GM23338 (cell line): ENCODE measurements at regions not wholly inside any gene's neighbourhood (a gene's known extent, or its start where the extent isn't known, plus 50 kb on each side); places are given as distances from the start of the nearest gene placed in this dataset.

ENCODE experiments used
- ATAC-seq: fragments of 200-7000 bp; cut with Tn5 transposase; 3 replicates; pipeline ENCODE4 v1.9.1; 2020
- DNase-seq: peaks from one replicate; pipeline ENCODE4 v3.0.0-alpha.2; 2015; ENCODE audit warnings: low spot score
- H2AFZ ChIP-seq: fragments of 200-600 bp; sonication (generic); 2 replicates; pipeline ENCODE4 v1.8.0; 2016; ENCODE audit warnings: antibody characterized with exemption, mild to moderate bottlenecking, moderate library complexity
- H3F3A ChIP-seq: fragments of 200-600 bp; sonication (generic); replicated peaks from 2 replicates; pipeline ENCODE4 v1.8.0; 2017; ENCODE audit warnings: antibody characterized with exemption, mixed run types, low read depth
- H3K27ac ChIP-seq: fragments of 200-600 bp; sonication (generic); 2 replicates; pipeline ENCODE4 v1.6.1; 2016; ENCODE audit warnings: low read depth
- H3K27me3 ChIP-seq: fragments of 200-600 bp; sonication (generic); 2 replicates; pipeline ENCODE4 v1.8.0; 2016; ENCODE audit warnings: mild to moderate bottlenecking, mixed run types, moderate library complexity; ENCODE audit not compliant: insufficient read depth
- H3K36me3 ChIP-seq: fragments of 200-600 bp; sonication (generic); 2 replicates; pipeline ENCODE4 v1.8.0; 2016; ENCODE audit warnings: mild to moderate bottlenecking; ENCODE audit not compliant: insufficient read depth
- H3K4me1 ChIP-seq: fragments of 200-600 bp; sonication (generic); 2 replicates; pipeline ENCODE4 v1.8.0; 2016; ENCODE audit warnings: mild to moderate bottlenecking, moderate library complexity; ENCODE audit not compliant: insufficient read depth
- H3K4me2 ChIP-seq: fragments of 200-600 bp; sonication (generic); 2 replicates; pipeline ENCODE4 v1.7.1; 2017; ENCODE audit warnings: mixed run types
- H3K4me3 ChIP-seq: fragments of 200-600 bp; sonication (generic); 2 replicates; pipeline ENCODE4 v1.6.1; 2016; ENCODE audit warnings: mixed run types
- H3K79me2 ChIP-seq: fragments of 200-600 bp; sonication (generic); replicated peaks from 2 replicates; pipeline ENCODE4 v1.8.0; 2017; ENCODE audit warnings: mild to moderate bottlenecking; ENCODE audit not compliant: insufficient read depth
- H3K9me2 ChIP-seq: fragments of 200-600 bp; sonication (generic); 2 replicates; pipeline ENCODE4 v1.8.0; 2017; ENCODE audit not compliant: insufficient read depth
- H4K20me1 ChIP-seq: fragments of 200-600 bp; sonication (generic); replicated peaks from 2 replicates; pipeline ENCODE4 v1.8.0; 2017; ENCODE audit warnings: mild to moderate bottlenecking; ENCODE audit not compliant: insufficient read depth
- H3K27ac Mint-ChIP-seq: 2 replicates; pipeline ENCODE4 v1.8.0; 2020; ENCODE audit warnings: inconsistent platforms, mild to moderate bottlenecking, moderate library complexity, mixed read lengths
- H3K27me3 Mint-ChIP-seq: 3 replicates; pipeline ENCODE4 v1.8.0; 2022; ENCODE audit warnings: low read depth, mild to moderate bottlenecking, moderate library complexity, mixed read lengths, inconsistent platforms; ENCODE audit not compliant: insufficient read depth, poor library complexity
- H3K36me3 Mint-ChIP-seq: 3 replicates; pipeline ENCODE4 v1.8.0; 2021; ENCODE audit warnings: low read depth, mild to moderate bottlenecking, inconsistent platforms, moderate library complexity, mixed read lengths
- H3K4me1 Mint-ChIP-seq: 3 replicates; pipeline ENCODE4 v1.8.0; 2020; ENCODE audit warnings: mild to moderate bottlenecking, inconsistent platforms, mixed read lengths
- H3K4me3 Mint-ChIP-seq: 3 replicates; pipeline ENCODE4 v1.8.0; 2021; ENCODE audit warnings: moderate library complexity, mild to moderate bottlenecking, inconsistent platforms, mixed read lengths
- H3K9me3 Mint-ChIP-seq: 3 replicates; pipeline ENCODE4 v1.8.0; 2020; ENCODE audit warnings: moderate library complexity, mild to moderate bottlenecking, inconsistent platforms, mixed read lengths
- ETS1 ChIP-seq: IDR thresholded peaks from 2 replicates; pipeline ENCODE4 v1.6.1; 2016; ENCODE audit warnings: antibody characterized with exemption
- EZH2phosphoT487 ChIP-seq: fragments of 200-600 bp; sonication (generic); IDR thresholded peaks from one replicate; pipeline ENCODE4 v1.8.1; 2018; ENCODE audit warnings: antibody characterized with exemption; ENCODE audit not compliant: unreplicated experiment
- JUNB ChIP-seq: IDR thresholded peaks from one replicate; pipeline ENCODE4 v1.6.1; 2016; ENCODE audit warnings: antibody characterized with exemption; ENCODE audit not compliant: unreplicated experiment
- NANOG ChIP-seq: IDR thresholded peaks from 2 replicates; pipeline ENCODE4 v1.6.1; 2016; ENCODE audit warnings: antibody characterized with exemption, borderline replicate concordance
- POLR2AphosphoS5 ChIP-seq: IDR thresholded peaks from 2 replicates; pipeline ENCODE4 v1.6.1; 2016; ENCODE audit warnings: antibody characterized with exemption, low read depth
- REST ChIP-seq: IDR thresholded peaks from one replicate; pipeline ENCODE4 v1.6.1; 2018; ENCODE audit warnings: antibody characterized with exemption; ENCODE audit not compliant: unreplicated experiment
- STAT1 ChIP-seq: IDR thresholded peaks from one replicate; pipeline ENCODE4 v1.6.1; 2016; ENCODE audit warnings: antibody characterized with exemption; ENCODE audit not compliant: unreplicated experiment
- ZNF114 ChIP-seq: fragments of 250-450 bp; sonication (Bioruptor Pico); IDR thresholded peaks from 2 replicates; pipeline ENCODE4 v1.5.0; 2020; ENCODE audit warnings: mild to moderate bottlenecking, moderate library complexity
- ZNF331 ChIP-seq: fragments of 250-450 bp; sonication (Bioruptor Pico); IDR thresholded peaks from 2 replicates; pipeline ENCODE4 v1.5.0; 2020; ENCODE audit warnings: low read depth, mild to moderate bottlenecking, moderate library complexity
- ZNF462 ChIP-seq: fragments of 250-450 bp; sonication (Bioruptor Pico); IDR thresholded peaks from 2 replicates; pipeline ENCODE4 v1.5.0; 2020; ENCODE audit warnings: mild to moderate bottlenecking, moderate library complexity

- Histone ChIP-seq H3K36me3 (no peaks in the 10 kb centered on the region), H3K9me2 (no peaks in the 10 kb centered on the region), H3K4me2 (no peak overlapping the region), H2AFZ (no peak overlapping the region), H3K4me3 (no peak overlapping the region), H3K79me2 (no peaks in the 10 kb centered on the region), H3K27me3 (no peaks in the 10 kb centered on the region), H3K27ac (no peak overlapping the region), H3F3A (no peaks in the 10 kb centered on the region), H4K20me1 (no peaks in the 10 kb centered on the region), H3K4me1 (peaks cover 5% of the 10 kb centered on the region; the same call in 1 of the 2 replicates)
- no peak for TF ChIP-seq NANOG
- TF ChIP-seq ETS1, result no peak
- no peak for TF ChIP-seq ZNF114 (CRISPR knock-in tag)
- no peak for TF ChIP-seq REST
- no peak for TF ChIP-seq POLR2AphosphoS5
- TF ChIP-seq ZNF331 (CRISPR knock-in tag), result no peak
- ATAC-seq (no peak), DNase-seq (no peak)
- Mint-ChIP-seq H3K4me1 (peaks cover 6% of the 10 kb centered on the region; the same call in 2 of the 3 replicates), H3K36me3 (peaks cover 3% of the 10 kb centered on the region; the same call in 1 of the 3 replicates), H3K27me3 (no peaks in the 10 kb centered on the region), H3K27ac (peak overlapping the region; percentile 25; the same call in 1 of the 2 replicates), H3K9me3 (peaks cover 2% of the 10 kb centered on the region; the same call in 1 of the 3 replicates), H3K4me3 (no peak overlapping the region)
These were observed 318.9 kb upstream of the CHRM3 start for GRCh38 chr1:239067480-239067879.

- peaks cover 1% of the 10 kb centered on the region for H3K27me3 Mint-ChIP-seq
- peaks cover 8% of the 10 kb centered on the region; the same call in 2 of the 3 replicates for H3K4me1 Mint-ChIP-seq
- no peak overlapping the region for H3K4me2 ChIP-seq
- DNase-seq (no peak), ATAC-seq (no peak)
- no peaks in the 10 kb centered on the region for H4K20me1 ChIP-seq
- no peak overlapping the region for H3K27ac Mint-ChIP-seq
- peaks cover 9% of the 10 kb centered on the region for H3K4me1 ChIP-seq
- H3K36me3 Mint-ChIP-seq, result no peaks in the 10 kb centered on the region; the same call in 2 of the 3 replicates
- no peaks in the 10 kb centered on the region for H3K27me3 ChIP-seq
- H3K9me3 Mint-ChIP-seq, result no peaks in the 10 kb centered on the region
- no peak overlapping the region for H3K4me3 ChIP-seq
- H3K79me2 ChIP-seq, result no peaks in the 10 kb centered on the region
- H3K9me2 ChIP-seq, result no peaks in the 10 kb centered on the region
- no peak overlapping the region for H3K4me3 Mint-ChIP-seq
- no peak overlapping the region for H3K27ac ChIP-seq
- no peaks in the 10 kb centered on the region for H3F3A ChIP-seq
- no peaks in the 10 kb centered on the region for H3K36me3 ChIP-seq
- no peak overlapping the region for H2AFZ ChIP-seq
- TF ChIP-seq ZNF462 (CRISPR knock-in tag) (no peak), STAT1 (no peak), JUNB (no peak), EZH2phosphoT487 (no peak)
These were observed 319.3 kb upstream of the CHRM3 start for GRCh38 chr1:239067058-239067457.
